HG03039 (cell line): ENCODE measurements at regions not wholly inside any gene's neighbourhood (a gene's known extent, or its start where the extent isn't known, plus 50 kb on each side); places are given as distances from the start of the nearest gene placed in this dataset.

ENCODE experiments used
- ATAC-seq: cut with Tn5 transposase; IDR thresholded peaks from one replicate; pipeline ENCODE4 v1.9.1; 2021; ENCODE audit warnings: mild to moderate bottlenecking, moderate library complexity; ENCODE audit not compliant: unreplicated experiment

DNA sequence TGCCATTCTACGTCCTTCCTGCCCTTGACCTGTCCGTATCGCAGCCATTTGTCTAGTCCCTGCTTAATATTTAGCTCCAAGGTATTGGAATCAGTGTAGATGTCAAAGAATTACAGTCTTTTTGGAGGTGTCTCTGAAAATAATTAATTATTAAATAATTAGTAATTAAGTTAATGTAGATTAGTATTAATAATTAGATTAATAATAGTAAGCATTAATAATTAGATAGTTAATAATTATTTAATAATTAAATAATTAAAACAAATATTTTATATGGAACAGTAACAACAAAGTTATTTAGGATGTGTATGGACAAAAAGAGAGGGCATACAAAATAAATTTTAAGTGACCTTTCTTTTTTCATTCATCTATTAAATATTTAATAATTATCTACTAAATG lies 639.6 kb downstream of the AACS start:
- no peak for ATAC-seq

DNA sequence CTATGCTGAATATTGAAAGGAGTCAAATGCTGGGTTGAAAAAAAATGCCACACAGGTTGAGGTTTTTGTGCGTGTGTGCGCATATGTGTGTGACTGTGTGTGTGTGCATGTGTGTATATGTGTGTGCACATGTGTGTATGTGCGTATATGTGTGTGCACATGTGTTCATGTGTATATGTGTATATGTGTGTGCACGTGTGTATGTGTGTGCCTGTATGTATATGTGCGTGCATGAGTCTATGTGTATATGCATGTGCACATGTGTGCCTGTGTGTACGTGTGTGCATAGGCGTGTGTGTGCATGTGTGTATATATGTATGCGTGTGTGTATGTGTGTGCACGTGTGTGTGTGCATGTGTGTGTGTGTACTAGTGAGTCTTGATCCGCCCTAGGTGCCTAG lies 655.7 kb downstream of the AACS start:
- ATAC-seq, result no peak

DNA sequence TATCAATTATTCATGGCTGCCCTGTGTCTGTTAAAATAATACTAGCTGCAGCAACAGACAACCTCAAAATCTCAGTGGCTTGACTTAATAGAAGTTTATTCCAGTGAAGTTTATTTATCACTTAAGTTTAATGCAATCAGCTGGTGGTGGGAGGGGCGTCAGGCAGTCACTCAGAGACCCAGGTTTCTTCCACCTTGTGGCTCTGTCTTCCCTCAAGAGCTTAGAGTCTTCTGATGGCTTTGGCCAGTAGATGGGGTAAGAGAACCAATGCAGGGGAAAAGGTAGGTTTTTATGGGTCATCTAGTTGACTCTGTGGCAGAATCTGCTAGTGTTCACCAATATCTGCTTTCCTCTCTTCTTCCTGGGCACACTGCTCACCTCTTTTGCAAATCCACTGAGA lies 668.9 kb downstream of the AACS start:
- ATAC-seq, result no peak

DNA sequence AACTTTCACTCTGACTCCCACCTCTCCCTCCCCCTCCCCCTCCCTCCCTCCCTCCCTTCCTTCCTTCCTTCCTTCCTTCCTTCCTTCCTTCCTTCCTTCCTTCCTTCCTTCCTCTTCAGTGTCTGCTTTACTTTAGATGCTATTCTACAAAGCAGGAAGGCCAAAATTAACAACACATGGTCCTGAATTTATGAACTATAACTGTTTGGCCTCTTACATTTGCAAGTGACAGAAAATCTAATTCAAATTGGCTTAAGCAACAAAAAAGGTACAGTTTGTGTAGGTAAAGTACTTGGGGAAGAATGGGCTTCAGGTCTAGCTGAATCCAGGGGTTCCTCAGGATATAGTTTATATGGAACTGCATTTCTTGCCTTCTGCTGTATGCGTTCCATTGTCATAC lies 673.0 kb downstream of the AACS start:
- ATAC-seq, result no peak

DNA sequence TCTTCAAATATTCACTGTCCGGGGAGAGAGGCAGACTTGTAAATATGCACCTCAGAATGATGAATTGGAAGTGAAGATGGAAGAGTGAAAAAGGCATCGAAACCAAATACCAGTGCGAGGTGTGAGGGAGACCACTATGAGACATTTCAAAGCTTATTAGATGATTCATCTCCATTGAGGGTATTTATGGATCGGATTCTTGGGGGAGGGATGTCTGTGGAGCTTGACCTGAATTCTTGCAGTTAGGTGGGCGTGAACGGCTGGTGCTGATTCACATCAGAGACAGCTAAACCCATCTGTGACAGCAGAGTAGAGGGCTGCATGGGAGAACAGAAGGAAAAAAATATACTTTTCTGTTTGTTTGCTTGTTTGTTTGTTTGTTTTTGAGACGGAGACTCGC lies 677.2 kb downstream of the AACS start:
- ATAC-seq, result no peak

DNA sequence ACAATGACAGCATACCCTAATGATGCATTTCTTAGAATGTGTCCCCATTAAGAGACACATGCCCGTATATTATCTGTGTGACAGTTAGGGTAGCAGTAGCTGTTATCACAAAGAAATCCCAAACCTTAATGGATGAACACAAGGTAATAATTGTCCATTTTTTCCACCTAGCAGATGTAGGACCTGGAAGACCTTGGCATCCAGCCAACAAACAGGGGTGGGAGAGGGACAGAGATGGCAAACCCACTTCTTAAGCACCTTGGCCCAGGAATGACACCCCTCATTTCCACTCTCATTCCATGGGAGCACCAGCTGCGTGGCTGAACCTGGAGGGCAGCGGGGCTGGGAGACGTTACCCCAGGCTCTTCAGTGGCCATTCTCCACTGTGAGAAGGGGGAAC lies 679.0 kb downstream of the AACS start:
- ATAC-seq, result no peak

DNA sequence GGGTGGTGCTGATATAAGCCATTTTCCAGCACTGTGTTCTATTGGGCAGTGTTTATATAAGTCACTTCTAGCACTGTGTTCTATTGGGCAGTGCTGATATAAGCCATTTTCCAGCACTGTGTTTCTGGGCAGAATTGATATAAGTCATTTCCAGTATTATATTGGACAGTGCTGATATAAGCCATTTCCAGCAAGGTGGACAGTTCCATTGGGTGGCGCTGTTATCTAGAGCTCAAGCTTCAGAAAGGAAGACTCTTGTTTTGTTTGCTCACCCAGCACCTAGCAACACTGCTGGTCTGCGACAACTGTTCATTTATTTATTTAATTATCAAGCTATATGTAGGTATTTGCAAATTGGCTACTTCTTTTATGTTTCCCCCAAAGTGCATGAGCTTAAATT lies 690.3 kb downstream of the AACS start:
- ATAC-seq, result no peak

DNA sequence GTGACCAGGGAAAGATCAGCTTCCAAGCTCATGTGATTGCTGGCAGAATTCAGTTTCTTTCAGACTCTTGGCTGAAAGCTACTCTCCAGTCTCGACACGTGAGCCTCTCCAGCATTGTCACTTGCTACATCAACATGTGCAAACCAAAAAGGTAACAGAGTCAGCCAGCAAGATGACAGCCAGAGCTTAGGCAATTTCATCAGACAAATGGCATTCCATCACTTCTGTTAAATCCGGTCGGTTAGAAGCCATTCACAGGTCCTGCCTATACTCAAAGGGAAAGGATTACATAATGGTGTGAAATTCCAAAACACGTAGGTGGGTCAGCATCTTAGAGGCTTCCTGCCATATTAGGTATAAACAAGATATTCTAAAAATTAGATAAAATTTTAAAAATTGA lies 700.9 kb downstream of the AACS start:
- ATAC-seq, result no peak

DNA sequence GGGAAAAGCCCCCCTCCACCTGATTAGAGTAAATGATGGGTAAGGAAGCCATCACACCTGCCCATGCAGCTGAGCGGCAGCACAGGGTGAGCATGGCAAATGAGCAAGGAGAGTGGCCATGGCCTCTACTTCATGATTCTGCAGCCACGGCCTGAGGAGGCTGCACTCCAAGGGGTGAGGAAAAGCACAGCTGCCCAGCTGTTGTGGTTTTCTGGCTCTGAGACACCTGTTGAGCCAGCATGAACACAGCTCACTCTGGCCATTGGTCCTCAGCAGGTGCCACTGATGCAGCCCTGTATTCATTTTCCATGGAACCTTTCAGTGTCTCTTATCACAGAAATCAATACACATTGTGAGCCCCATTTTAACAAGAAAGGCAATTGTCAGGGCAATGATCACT lies 707.2 kb downstream of the AACS start:
- ATAC-seq, result no peak

DNA sequence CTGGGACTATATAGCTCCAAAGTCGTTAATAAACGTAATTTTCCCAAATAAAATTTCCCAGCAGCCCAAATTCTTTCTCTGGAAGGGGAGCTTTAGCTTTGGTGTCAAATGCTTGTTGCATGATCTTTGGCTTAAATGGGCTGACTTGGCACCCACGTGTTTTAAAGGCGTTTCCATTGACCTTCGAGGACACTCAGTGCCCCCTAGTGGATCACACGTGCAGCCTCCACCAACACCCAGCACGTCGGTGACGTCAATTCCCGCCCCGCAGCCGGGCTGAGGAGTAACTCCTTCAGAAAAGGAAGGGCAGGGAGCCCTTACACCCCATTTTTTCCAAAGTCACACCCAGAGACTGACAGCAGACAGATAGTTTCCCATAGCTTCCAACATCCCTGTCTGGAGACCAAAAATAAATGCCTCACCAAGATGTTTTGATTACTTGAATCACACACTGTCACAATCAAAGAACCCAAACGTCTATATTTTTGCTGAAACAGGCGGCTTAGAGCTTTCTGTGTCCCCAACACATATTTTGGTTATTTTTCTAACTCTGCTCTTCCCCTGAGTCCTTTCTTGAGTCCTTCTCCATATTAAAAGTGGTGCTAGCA lies 707.9 kb downstream of the AACS start:
- ATAC-seq, result no peak

DNA sequence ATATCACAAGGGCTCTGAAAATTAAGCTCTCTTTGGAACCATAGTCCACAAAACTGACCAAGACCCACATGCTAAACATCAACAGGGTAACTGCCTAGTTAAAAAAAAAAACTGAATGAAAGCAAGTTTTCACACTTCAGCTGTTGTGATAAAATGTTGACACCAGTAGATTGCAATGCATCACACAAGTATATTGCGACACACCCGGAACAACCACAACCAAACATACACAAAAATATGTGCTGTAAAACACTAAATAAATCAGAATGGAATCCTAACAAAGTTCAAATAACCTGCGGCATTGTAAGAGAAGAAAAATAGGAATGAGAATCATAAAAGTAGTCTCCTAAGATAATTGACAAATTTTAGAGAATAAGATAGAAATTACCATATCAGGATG lies 710.3 kb downstream of the AACS start:
- ATAC-seq, result no peak

DNA sequence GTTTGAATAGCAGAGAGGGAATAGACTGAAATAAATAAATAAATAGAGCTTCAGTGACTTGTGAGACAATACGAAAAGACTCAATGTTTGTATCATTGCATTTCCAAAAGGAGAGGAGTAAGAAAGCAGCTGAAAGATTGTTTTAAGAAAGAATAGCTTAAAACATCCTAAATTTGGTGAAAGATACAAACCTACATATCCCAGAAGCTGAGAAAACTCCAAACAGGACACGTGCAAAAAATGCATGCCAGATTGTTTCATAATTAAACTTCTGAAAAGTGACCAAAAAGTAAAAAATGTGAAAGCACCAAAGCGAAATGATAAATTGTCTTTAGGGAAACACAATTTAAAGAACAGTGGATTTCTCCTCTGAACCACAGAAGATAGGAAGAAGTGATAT lies 711.0 kb downstream of the AACS start:
- ATAC-seq, result no peak

DNA sequence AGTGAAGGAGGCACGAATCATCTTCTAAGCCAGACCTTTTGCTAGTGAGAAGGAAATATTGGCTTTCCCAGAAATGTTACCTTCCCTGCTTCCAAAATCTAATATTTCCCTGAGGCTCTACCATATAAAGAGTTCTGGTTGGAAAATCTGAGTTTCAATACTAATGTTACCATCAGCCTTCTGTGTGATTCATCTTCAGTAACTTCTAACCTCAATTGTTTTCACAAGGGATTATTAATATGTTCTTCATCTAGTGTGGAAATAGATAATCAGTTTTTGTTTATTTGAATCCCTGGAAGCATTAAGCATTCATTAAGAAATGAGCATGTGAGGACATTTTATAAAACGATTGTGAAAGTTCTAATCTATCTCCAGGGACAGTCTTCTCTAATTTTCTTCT lies 720.9 kb downstream of the AACS start:
- ATAC-seq, result no peak

DNA sequence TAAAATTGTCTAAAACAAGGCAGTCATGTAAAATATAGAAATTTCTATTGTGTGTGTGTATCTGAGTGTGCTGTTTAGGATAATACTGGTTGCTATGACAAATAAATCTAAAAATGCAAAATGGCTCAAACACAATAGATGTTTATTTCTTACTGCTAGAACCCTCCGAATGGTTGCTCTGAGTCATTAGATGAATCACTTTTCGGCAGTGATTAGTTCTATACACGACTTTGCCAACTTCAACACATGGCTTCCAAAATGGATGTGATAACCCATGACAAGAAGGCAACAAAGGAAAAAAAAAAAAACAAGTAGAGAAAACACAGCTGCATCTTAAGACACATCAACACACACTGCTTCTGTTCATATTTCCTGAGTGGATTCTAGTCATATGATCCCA lies 729.2 kb downstream of the AACS start:
- no peak for ATAC-seq

DNA sequence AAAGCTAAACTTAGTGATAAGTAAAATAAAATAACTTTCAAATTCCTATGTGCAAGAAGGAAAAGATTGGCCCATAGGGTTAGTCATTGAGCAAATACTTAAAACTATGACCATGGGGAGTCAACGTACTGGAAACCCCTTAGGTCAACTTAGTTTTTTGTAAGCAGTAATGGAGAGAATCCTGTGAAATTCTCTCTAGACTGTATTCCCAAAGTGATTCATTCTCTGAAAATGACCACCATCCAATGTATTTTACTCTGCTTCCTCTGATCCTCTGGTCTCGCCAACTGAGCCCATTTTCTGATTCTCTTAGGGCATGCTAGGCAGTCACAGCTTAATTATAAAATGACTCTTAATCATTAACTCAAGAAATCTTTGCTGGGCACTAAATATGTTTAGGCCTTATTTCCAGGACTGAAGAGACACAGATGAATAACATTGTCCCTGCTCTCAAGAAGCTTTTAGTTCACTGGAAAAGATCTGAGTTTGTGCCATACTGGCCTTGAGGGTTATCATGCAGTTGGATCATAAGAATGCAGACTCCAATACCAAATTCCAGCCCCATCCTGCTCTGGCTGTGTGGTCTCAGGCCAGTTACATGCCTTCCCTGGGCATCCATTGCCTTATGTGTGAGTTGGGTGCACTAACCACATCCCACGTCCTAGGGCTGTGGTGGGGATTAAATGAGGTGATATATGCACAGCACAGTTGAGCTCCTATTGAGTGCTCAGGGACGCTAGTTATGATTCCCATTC lies 732.4 kb downstream of the AACS start:
- ATAC-seq, result no peak

DNA sequence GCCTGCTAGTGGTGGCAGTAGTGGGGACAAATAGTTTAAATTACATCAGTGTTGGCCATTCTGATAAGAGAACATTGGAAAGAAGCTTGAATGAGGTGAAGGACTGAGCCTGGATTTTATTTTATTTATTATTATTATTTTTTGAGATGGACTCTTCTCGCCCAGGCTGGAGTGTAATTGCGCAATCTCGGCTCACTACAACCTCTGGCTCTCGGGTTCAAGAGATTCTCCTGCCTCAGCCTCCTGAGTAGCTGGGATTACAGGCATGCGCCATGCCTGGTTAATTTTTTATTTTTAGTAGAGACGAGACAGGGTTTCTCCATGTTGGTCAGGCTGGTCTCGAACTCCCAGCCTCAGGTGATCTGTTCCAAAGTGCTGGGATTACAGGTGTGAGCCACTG lies 739.4 kb downstream of the AACS start:
- ATAC-seq, result no peak

DNA sequence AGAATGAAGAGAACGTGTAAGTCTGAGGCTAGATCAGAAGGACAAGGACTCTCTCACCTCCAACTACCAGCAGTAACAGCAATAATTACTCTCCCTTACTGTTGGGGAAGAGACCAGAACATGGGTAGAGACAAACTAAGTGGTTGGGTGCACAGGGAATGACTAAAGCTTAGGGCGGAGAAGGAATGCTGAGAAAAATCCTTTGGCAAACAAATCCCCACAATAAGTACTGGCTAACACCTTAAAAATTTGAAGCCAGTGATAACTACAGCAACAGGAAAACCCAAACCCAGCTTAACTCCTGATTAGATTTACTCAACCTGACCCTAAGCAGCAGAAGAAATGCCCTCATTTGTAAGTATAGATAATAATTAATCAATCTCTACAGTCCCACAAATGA lies 759.0 kb downstream of the AACS start:
- ATAC-seq, result no peak

DNA sequence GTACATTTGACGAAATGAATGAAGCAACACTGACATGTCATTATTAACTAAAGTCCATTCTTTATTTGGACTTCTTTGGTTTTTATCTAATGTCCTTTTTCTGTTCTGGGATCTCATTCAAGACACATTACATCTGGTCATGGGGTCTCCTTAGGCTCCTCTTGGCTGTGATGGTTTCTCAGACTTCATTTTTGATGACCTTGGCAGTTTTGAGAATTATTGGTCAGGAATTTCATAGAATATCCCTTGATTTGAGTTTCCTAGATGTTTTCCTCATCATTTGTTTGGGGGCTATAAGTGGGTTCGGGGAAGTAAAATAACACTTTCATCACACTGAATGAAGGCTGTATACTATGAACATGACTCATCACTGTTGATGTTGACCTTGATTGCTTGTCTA lies 770.6 kb downstream of the AACS start:
- no peak for ATAC-seq

DNA sequence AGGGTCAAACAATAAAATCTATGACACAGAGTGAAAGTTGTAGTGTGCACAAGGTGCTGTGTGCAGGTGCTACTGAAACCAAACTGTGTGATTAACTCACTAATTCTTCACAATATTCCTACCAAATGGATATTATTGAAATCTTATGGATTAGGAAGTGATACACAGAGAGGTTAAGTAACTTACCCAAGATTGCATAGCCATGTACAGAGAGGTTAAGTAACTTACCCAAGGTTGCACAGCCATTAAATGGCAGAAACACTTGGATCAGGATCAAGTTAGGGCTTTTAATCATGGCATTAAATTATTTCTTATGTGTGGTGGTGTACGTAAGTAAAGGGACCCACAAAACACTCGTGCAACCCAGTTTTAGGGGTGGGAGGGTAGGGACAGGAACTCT lies 771.4 kb downstream of the AACS start:
- ATAC-seq, result no peak

DNA sequence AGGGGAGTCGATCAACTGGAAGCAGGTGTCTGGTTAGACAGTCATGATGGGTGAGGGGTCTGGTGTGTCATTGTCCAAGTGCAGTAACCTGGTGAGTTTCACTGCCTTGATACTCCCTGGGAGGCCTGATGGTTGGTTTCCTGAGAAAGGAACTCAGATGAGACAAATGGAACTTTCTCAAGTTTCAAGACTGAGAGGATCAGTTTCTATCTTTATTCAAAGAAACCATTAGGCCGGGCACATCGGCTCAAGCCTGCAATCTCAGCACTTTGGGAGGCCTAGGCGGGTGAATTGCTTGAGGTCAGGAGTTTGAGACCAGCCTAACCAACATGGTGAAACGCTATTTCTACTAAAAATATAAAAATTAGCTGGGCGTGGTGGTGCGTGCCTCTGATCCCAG lies 776.1 kb downstream of the AACS start:
- ATAC-seq, result no peak

DNA sequence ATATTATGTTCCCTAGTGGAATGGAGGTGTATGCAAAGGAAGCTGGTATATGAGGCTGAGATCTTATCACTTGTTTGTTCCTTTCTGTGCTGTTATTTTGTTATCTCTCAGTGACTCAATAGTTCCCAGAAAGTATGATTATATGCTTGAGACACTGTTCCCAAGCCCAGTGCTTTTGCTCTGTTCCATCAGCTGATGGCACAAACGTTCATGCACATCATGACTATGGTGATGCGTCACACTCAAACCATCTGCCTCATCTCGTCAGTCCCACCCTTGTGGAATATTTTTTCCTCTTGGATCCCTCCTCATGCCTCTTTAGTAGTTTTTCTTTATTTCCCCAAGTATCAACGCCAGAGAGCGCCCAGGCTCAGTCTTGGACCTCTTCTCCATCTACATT lies 786.9 kb downstream of the AACS start:
- no peak for ATAC-seq

DNA sequence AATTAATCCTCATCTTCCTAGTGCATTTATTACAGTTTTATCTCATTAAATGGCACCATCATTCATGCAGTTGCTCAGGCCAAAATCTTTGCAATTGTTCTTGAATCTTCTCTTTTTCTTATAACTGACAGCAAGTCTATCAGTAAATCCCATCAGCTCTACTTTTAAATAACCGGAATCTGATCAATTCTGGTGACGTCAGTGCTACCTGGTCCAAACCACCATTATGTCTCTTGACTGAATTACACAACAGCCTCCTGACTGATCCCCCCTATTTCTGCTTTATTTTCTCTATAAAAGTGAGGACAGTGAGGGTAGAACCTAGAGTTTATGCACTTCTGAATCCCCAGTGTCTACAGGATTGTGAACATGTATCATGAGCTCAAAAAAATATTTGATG lies 787.4 kb downstream of the AACS start:
- no peak for ATAC-seq

DNA sequence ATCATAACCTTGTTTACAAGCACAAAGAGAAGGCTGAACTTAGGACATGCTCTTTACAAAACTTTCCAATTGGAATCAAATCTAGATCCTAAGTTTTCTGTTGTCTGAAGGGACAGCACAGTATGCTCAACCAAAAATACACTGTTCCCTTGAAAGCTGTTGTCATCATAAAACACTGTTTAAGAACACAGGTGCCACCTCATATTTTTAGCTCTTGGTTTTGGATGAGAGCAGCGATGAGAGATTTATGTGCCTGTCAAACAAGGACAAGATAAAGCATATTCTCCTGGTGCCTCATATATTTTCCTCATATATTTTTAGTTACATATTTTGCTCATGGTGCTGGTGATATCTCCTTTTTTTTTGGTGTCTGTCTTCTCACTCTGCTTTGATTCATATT lies 788.4 kb downstream of the AACS start:
- ATAC-seq, result no peak
